HG03135 (cell line): ENCODE measurements at regions not wholly inside any gene's neighbourhood (a gene's known extent, or its start where the extent isn't known, plus 50 kb on each side); places are given as distances from the start of the nearest gene placed in this dataset.
A peak's percentile ranks its signal among the peaks of the same experiment; 100 is the strongest.
"Not testable (repeated sequence)": the region's sequence is repeated elsewhere in the genome, so short reads cannot be mapped to it uniquely, and the experiment has no call there.

ENCODE experiments used
- ATAC-seq: cut with Tn5 transposase; IDR thresholded peaks from one replicate; pipeline ENCODE4 v1.9.1; 2021; ENCODE audit warnings: mild to moderate bottlenecking, moderate library complexity; ENCODE audit not compliant: unreplicated experiment

GRCh38 chrX:21207080-21207479 is 167.1 kb upstream of the CNKSR2 start:
- no peak for ATAC-seq

DNA sequence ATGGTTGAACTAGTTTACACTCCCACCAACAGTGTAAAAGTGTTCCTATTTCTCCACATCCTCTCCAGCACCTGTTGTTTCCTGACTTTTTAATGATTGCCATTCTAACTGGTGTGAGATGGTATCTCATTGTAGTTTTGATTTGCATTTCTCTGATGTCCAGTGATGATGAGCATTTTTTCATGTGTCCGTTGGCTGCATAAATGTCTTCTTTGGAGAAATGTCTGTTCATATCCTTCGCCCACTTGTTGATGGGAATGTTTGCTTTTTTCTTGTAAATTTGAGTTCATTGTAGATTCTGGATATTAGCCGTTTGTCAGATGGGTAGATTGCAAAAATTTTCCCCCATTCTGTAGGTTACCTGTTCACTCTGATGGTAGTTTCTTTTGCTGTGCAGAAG is 155.0 kb upstream of the CNKSR2 start:
- not testable (repeated sequence) for ATAC-seq

- no peak for ATAC-seq
These were observed 148.6 kb upstream of the CNKSR2 start for GRCh38 chrX:21225643-21226042.

GRCh38 chrX:21228974-21229373 is 145.2 kb upstream of the CNKSR2 start:
- not testable (repeated sequence) for ATAC-seq

DNA sequence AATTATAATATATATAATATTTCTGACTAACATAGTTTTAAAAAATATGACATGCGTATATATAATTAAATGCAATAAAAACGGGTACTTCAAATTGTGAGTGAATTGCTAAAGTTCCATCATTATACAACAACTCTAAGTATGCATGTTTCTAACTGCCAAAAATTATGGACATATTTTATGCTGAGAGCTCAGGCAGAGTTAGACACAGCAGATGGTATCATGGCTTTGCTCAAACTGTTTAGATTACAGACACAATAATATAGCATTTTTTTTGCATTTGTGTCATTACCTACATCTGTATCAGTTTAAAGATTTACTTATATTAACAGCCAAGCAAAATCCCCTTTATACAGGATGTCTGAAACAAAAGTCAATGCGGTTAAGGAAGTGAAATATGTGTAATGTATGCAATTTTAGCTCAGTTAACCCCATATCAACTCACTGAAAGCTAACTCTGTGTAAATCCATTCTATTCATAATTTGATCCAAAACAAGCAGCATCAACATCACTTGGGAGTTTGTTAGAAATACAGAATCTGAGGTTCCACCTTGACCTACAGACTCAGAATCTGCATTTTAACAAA is 119.1 kb upstream of the CNKSR2 start:
- ATAC-seq: peak; percentile 95

GRCh38 chrX:21266949-21267348 is 107.3 kb upstream of the CNKSR2 start:
- ATAC-seq: no peak

GRCh38 chrX:21276736-21277433 is 97.3 kb upstream of the CNKSR2 start:
- no peak for ATAC-seq

DNA sequence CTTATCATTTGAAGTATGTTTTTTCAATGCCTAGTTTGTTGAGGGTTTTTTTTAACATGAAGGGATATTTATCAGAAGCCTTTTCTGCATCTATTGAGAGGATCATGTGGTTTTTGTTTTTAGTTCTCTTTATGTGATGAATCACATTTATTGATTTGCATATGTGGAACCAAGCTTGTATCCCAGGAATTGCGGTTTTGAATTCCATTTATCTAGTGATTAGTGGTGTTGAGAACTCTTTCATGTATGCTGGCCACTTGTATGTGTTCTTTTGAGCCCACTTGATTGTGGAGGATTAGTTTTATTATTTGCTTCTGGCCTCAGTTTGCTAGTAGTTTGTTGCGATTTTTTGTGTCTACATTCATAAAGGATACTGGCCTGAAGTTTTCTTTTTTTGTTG is 85.0 kb upstream of the CNKSR2 start:
- no peak for ATAC-seq

DNA sequence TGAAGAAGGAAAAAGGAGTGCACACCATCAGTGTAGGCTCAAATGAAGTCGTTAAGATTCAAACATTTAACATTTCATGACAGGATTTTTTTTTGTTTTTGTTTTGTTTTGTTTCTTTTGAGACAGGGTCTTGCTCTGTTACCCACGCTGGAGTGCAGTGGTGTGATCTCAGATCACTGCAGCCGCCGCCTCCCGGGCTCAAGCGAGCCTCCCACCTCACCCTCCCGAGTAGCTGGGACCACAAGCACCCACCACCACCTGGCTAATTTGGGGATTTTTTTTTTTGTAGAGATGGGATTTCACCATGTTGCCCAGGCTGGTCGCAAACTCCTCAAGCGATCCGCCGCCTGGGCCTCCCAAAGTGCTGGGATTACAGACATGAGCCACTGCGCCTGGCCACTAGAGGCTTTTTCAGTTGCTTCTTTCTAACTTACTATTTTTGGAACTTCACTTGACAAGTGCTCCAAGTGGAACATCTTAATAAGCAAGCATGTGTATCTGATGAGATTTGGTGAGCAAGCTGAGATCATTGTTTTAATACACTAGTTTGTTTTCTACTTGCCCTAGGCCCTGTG is 78.9 kb upstream of the CNKSR2 start:
- no peak for ATAC-seq

DNA sequence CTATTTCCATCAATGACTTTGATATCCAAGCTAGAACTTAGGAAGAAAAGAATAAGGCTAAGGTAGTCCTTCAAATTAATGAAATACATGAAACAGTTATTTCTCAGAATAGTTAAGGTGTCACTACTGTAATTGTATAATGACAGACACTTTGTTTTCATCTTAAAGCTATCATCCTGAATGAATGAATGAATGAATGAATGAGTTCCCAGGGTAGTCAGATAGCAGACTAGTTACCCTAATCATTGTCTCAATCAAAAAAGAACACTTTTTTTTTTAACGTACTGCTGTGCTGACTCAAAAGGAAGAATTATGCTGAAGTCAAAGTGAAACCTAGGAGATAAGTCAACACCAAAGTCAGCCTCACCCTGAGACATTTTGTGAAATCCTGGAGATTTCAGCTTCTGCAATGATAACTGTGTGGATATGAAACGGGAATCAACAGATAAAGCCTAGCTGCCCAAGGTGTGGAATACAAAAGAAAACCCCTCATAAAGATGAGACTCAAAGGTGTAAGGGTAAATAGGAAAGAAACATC is 68.3 kb upstream of the CNKSR2 start:
- ATAC-seq: no peak

- ATAC-seq: no peak
These were observed 54.9 kb upstream of the CNKSR2 start for GRCh38 chrX:21319323-21319722.
